Glomerular visceral epithelial cell (primary cell): ENCODE measurements at regions not wholly inside any gene's neighbourhood (a gene's known extent, or its start where the extent isn't known, plus 50 kb on each side); places are given as distances from the start of the nearest gene placed in this dataset.
"Not testable (repeated sequence)": the region's sequence is repeated elsewhere in the genome, so short reads cannot be mapped to it uniquely, and the experiment has no call there.

ENCODE experiments used
- DNase-seq: peaks from one replicate; pipeline ENCODE4 v3.0.0-alpha.2; 2016; ENCODE audit errors: extremely low spot score

DNA sequence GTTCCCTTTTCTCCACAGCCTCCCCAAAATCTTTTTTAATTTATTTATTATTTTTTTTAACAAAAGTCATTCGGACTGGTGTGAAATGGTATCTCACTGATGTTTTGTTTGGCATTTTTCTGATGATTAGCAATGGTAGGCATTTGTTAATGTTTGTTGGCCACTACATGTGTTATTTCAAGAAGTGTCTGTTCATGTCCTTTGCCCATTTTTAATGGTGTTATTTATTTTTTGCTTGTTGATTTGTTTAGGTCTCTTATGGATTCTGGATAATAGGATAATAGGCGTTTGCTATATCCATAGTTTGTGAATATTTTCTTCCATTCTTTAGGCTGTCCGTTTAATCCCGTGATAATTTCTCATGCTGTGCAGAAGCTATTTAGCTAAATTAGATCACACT is 596.5 kb upstream of the DEFB115 start:
- DNase-seq, result not testable (repeated sequence)

GRCh38 chr20:30668418-30668817 is 589.0 kb upstream of the DEFB115 start:
- DNase-seq, result not testable (repeated sequence)

DNA sequence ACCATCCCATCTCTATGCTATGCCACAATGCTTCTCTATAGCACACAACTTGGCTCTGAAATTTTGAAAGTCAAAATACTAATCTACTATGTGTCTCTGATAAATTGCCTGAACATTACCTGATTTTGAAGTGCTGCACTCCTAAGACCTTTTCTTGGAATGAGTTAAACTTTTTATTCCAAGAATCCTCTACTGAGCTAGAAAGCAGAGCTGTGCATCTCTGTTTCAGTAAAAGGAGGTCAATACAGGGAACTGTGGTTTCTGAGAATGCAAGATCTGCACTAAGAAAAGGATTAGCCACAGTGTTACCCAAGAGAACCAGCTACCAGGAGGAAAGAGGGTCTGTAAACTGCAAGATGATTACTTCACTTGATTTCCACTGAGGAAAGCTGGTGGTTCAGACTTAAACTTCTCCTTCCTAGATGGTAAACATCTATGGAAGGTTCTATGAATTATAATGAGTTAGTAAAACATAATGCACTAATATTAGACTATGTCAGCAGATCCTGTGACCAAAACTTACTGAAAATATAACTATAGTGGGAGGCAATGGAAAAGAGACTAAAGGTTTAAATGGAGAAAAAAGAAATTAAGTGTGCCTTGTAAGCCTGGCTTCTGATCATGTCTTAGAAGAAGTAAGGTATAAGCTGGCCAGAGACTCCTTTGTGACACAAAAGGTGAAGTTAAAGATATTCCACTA is 588.0 kb upstream of the DEFB115 start:
- DNase-seq, result not testable (repeated sequence)

DNA sequence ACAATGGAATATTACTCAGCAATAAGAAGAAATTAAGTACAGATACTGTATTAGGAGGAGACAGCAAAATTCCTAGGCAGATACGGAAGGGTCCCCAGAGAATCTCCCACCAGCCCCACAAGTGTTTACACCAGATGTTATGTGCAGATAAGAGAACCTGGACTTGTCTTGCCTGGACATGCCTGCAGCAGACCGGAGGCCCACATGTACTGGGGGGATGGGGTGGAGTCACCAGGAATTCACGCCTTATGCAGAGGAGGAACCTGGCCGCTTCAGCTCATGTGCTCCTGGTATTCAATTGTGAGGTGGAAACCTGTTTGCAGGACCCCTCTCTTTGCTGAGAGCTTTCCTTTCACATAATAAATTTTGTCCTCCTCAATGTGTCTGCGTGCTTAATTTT is 586.3 kb upstream of the DEFB115 start:
- not testable (repeated sequence) for DNase-seq

DNA sequence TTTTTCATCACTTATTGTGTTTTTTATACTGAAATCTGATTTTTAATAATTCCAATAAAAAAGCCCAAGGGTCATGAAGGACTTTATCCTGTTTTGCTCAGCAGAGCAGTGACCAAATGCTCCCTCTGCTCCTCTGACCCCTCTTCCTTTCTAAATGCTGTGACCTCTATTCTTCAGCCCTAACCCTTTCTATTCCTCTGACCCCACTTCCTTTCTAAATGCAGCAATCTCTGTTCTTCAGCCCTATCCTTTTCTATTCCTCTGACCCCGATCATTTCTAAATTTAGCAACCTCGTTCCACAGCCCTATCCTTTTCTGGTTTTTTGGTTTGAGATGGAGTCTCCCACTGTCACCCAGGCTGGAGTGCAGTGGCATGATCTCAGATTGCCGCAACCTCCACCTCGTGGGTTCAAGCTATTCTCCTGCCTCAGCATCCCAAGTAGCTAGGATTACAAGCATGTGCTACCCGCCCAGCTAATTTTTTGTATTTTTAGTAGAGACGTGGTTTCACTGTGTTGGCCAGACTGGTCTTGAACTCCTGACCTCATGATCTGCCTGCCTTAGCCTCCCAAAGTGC is 581.4 kb upstream of the DEFB115 start:
- DNase-seq, result not testable (repeated sequence)

DNA sequence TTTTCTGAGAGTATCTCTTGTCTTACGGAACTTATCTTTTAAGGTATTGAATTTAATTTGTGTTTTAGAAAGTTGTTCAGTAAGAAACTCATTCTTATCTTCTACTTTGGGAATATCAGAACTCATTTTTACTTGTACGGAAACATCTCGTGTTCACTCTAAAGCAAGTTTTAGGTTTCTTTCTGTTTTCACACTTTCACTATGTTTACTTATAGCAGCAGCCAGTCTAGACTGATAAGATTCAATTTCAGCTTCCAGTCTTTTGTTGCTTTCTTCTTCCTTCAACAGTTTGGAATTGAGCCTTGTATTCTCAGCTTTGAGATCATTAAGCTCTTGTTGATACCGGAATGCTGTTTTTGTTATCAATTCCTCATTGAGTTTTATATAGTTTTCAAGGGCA is 575.2 kb upstream of the DEFB115 start:
- not testable (repeated sequence) for DNase-seq

- DNase-seq, result not testable (repeated sequence)
Measured at GRCh38 chr20:30712861-30713260, 544.6 kb upstream of the DEFB115 start.

GRCh38 chr20:30719415-30720199 is 537.9 kb upstream of the DEFB115 start:
- DNase-seq, result not testable (repeated sequence)

DNA sequence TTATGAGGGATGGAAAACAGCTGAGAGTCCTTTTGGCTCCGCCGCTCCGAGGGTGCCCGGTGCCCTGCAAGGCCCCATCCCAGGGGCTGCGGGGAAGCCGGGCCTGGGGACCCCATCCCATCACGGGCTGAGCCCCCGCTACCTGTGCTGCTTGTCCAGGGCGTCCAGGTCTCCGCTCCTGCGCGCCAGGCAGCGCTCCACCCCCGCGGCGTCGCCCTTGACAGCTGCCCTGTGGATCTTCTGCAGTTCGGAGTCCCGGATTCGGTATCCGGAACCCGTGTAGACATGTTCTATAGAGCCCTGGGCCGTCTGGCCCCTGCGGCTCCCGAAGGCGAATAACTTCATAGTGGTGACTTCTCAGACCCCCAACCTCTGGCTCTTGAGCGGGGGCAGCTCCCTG is 534.0 kb upstream of the DEFB115 start:
- not testable (repeated sequence) for DNase-seq

DNA sequence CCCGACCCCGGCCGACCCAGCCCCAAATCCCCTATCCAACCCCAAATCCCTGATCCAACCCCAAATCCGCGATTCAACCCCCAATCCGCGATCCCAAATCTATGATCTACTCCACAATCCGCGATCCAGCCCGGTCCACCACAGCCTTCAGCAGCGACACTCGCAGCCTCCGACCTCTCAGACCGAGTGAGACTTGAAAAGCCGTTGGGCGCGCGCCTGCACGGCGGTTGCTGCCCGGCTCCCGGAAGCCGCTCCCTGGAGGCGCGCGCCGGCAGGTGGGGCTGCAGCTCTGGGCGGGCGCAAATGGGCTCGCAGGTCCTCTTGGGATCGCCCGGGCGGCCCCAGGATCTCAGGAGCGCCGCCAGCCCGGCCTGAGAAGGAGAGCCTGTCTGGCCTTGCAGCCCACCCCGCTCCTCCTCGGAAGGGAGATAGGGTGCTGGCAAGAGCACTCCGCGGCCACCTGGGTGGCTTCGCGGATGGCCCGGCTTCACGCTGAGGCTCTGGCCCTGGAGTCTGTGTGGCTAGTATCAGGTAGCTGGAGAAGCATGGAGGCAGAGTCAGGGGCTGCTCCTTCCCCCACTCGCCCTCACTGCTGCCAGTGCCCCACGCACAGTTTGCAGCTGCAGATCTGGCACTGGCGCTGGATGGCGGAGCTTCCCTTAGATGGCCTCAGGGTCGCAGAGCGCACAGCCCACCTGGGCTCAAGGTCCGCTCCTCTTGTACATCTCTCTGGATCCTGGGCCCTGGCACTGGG is 533.4 kb upstream of the DEFB115 start:
- peak; percentile 71 for DNase-seq

GRCh38 chr20:30724688-30725074 is 532.8 kb upstream of the DEFB115 start:
- DNase-seq, result peak; percentile 1

DNA sequence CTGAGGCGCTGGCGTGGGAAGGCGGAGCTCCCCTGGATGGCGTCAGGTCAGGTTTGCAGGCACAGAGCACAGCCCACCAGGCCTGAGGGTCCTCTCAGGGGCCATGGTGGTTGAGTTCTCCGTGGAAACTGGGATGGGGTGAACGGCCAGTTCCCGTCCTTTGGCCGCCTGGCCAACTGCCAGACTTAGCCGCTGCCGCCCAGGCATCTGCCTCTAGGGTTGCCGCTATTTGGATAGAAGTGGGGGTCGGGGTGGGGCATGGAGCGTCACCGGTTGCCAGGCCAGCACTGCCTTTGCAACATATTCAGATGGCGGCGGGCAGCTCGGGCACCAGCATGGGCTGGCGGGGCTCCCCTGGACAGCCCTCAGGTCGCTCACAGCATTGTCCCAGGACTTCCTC is 532.3 kb upstream of the DEFB115 start:
- DNase-seq, result not testable (repeated sequence)

DNA sequence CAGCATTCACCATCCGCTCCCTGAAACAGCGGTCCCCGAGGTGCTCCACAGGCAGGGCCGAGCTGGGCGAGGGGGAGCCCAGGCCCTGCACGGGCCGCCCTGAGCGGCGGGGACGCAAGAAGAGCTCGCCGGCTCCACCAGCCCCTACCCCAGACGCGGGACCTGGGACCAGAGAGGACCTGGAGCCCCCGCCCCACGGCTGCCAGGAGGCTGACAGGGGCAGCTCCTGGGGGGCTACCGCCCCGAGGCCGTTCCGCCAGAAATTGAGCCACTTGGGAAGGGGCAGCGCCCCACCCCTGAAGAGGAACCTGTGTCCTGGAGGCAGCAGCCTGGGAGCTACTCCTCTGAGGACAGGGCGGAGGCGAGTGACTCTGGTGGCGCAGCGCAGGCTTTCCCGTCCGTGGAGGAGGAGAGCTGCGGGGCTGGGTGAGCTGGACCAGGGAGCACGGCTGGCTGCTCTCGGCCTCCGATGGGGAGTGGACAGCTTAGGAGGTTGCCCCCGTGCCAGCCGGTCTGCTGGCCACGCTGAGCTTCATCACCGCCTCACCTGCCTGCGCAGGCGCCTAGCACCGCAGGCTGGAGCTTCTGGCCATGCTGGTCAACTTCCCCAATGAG is 529.1 kb upstream of the DEFB115 start:
- not testable (repeated sequence) for DNase-seq
